ENCODE measurements at regions not wholly inside any gene's neighbourhood (a gene's known extent, or its start where the extent isn't known, plus 50 kb on each side); places are given as distances from the start of the nearest gene placed in this dataset.

GRCh38 chr2:117703858-117704257, 110.6 kb upstream of the DDX18 start:
- Histone ChIP-seq H3K36me3 (ENCODE audit: control insufficient read depth in 4 of 4, insufficient read depth in 3 of 4, low read depth in 1 of 4, low read length in 3 of 4) (no peaks in the 10 kb centered on the region), H3K9me3 (ENCODE audit: control insufficient read depth in 4 of 4, low read length in 3 of 4) (no peaks in the 10 kb centered on the region), H3K9ac (ENCODE audit: low read depth in 1 of 2, low read length in 2 of 2) (no peak overlapping the region), H3K4me1 (ENCODE audit: control insufficient read depth in 4 of 4, insufficient read depth in 4 of 4, low read length in 3 of 4) (no peaks in the 10 kb centered on the region), H3K4me3 (ENCODE audit: low read depth in 1 of 3, low read length in 3 of 3) (no peak overlapping the region), H3K27me3 (ENCODE audit: control insufficient read depth in 4 of 4, insufficient read depth in 4 of 4, low read length in 3 of 4) (no peaks in the 10 kb centered on the region), H3K27ac (ENCODE audit: low read depth in 1 of 2, low read length in 2 of 2) (no peak overlapping the region)
- DNase-seq (ENCODE audit: low spot score), result no peak
- TF ChIP-seq EGR1 (IDR thresholded peaks at IDR 0.05; ENCODE audit: low read depth in 2 of 2) (no peak), HNF4A (conservative IDR thresholded peaks at IDR 0.05) (no peak), JUND (IDR thresholded peaks at IDR 0.05) (no peak), GABPA (IDR thresholded peaks at IDR 0.05 in 1 of 2, conservative IDR thresholded peaks at IDR 0.05 in 1 of 2) (no peak), ZBTB33 (IDR thresholded peaks at IDR 0.05) (no peak), TAF1 (conservative IDR thresholded peaks at IDR 0.05) (no peak), HNF4G (IDR thresholded peaks at IDR 0.05) (no peak), ATF3 (IDR thresholded peaks at IDR 0.05) (no peak), RAD21 (IDR thresholded peaks at IDR 0.05) (no peak), FOXA2 (IDR thresholded peaks at IDR 0.05) (no peak), YY1 (IDR thresholded peaks at IDR 0.05) (no peak), NR2F2 (IDR thresholded peaks at IDR 0.05) (no peak), REST (IDR thresholded peaks at IDR 0.05) (no peak), CTCF (IDR thresholded peaks at IDR 0.05; ENCODE audit: low read depth, low read length, missing input control) (no peak), RXRA (IDR thresholded peaks at IDR 0.05) (no peak), MAX (IDR thresholded peaks at IDR 0.05) (no peak), SP1 (IDR thresholded peaks at IDR 0.05) (no peak), FOXA1 (IDR thresholded peaks at IDR 0.05) (no peak)
- 87% methylated on average over 7 of the region's 7 CpGs for WGBS

Data from liver (tissue), 8 donors.